ENCODE measurements at regions not wholly inside any gene's neighbourhood (a gene's known extent, or its start where the extent isn't known, plus 50 kb on each side); places are given as distances from the start of the nearest gene placed in this dataset.
"Not testable (repeated sequence)": the region's sequence is repeated elsewhere in the genome, so short reads cannot be mapped to it uniquely, and the experiment has no call there.

GRCh38 chr9:119903851-119904250 lies 534.6 kb upstream of the BRINP1 start:
- 46 to 67% (median 66%) methylated on average over 5 of the region's 5 CpGs for WGBS, 3 donors

GRCh38 chr9:119902611-119903010 lies 533.4 kb upstream of the BRINP1 start:
- no peaks in the 10 kb centered on the region for H3K27me3 ChIP-seq (ENCODE audit: control insufficient read depth in 3 of 3, insufficient read depth in 3 of 3, low read length in 3 of 3)
- H3K4me3 ChIP-seq (ENCODE audit: low read depth in 1 of 3, low read length in 3 of 3) = no peak overlapping the region
- no peak for FAIRE-seq

More at GRCh38 chr9:119903851-119904250, 534.6 kb upstream of the BRINP1 start:
- H3K9me3 ChIP-seq (ENCODE audit: control insufficient read depth in 2 of 2, insufficient read depth in 1 of 2, low read depth in 1 of 2, low read length in 1 of 2) = no peaks in the 10 kb centered on the region
- no peaks in the 10 kb centered on the region for H3K27me3 ChIP-seq (ENCODE audit: control insufficient read depth in 3 of 3, insufficient read depth in 3 of 3, low read length in 3 of 3)
- no peak for FAIRE-seq
- no peak overlapping the region for H3K27ac ChIP-seq (ENCODE audit: low read depth in 1 of 3, low read length in 2 of 3)
- DNase-seq = no peak
- no peak overlapping the region for H3K4me3 ChIP-seq (ENCODE audit: low read depth in 1 of 3, low read length in 3 of 3)
- H3K4me1 ChIP-seq (ENCODE audit: control insufficient read depth in 3 of 3, insufficient read depth in 2 of 3, low read depth in 1 of 3, low read length in 2 of 3) = no peaks in the 10 kb centered on the region
- no peaks in the 10 kb centered on the region for H3K36me3 ChIP-seq (ENCODE audit: control insufficient read depth in 3 of 3, insufficient read depth in 2 of 3, low read depth in 1 of 3, low read length in 3 of 3)

GRCh38 chr9:119898316-119898715 lies 529.1 kb upstream of the BRINP1 start:
- no peaks in the 10 kb centered on the region for H3K27me3 ChIP-seq (ENCODE audit: control insufficient read depth in 3 of 3, insufficient read depth in 3 of 3, low read length in 3 of 3)
- no peak overlapping the region for H3K27ac ChIP-seq (ENCODE audit: low read depth in 1 of 3, low read length in 2 of 3)
- no peaks in the 10 kb centered on the region for H3K36me3 ChIP-seq (ENCODE audit: control insufficient read depth in 3 of 3, insufficient read depth in 2 of 3, low read depth in 1 of 3, low read length in 3 of 3)
- FAIRE-seq = no peak
- H3K9me3 ChIP-seq (ENCODE audit: control insufficient read depth in 2 of 2, insufficient read depth in 1 of 2, low read depth in 1 of 2, low read length in 1 of 2) = no peaks in the 10 kb centered on the region
- no peak overlapping the region for H3K4me3 ChIP-seq (ENCODE audit: low read depth in 1 of 3, low read length in 3 of 3)
- no peaks in the 10 kb centered on the region for H3K4me1 ChIP-seq (ENCODE audit: control insufficient read depth in 3 of 3, insufficient read depth in 2 of 3, low read depth in 1 of 3, low read length in 2 of 3)
- DNase-seq = no peak

More at GRCh38 chr9:119902611-119903010, 533.4 kb upstream of the BRINP1 start:
- H3K36me3 ChIP-seq (ENCODE audit: control insufficient read depth in 3 of 3, insufficient read depth in 2 of 3, low read depth in 1 of 3, low read length in 3 of 3) = no peaks in the 10 kb centered on the region
- H3K9me3 ChIP-seq (ENCODE audit: control insufficient read depth in 2 of 2, insufficient read depth in 1 of 2, low read depth in 1 of 2, low read length in 1 of 2) = no peaks in the 10 kb centered on the region
- no peak for DNase-seq
- H3K27ac ChIP-seq (ENCODE audit: low read depth in 1 of 3, low read length in 2 of 3) = no peak overlapping the region
- WGBS, 3 donors = 43 to 60% (median 52%) methylated on average over 4 of the region's 4 CpGs
- H3K4me1 ChIP-seq (ENCODE audit: control insufficient read depth in 3 of 3, insufficient read depth in 2 of 3, low read depth in 1 of 3, low read length in 2 of 3) = no peaks in the 10 kb centered on the region

GRCh38 chr9:119884438-119884837 lies 515.2 kb upstream of the BRINP1 start:
- 53 to 71% (median 71%) methylated on average over 2 of the region's 2 CpGs for WGBS, 3 donors
- no peak overlapping the region for H3K4me3 ChIP-seq (ENCODE audit: low read depth in 1 of 3, low read length in 3 of 3)
- H3K36me3 ChIP-seq (ENCODE audit: control insufficient read depth in 3 of 3, insufficient read depth in 2 of 3, low read depth in 1 of 3, low read length in 3 of 3) = no peaks in the 10 kb centered on the region
- DNase-seq (no peak), FAIRE-seq (no peak)
- no peak overlapping the region for H3K27ac ChIP-seq (ENCODE audit: low read depth in 1 of 3, low read length in 2 of 3)
- no peaks in the 10 kb centered on the region for H3K27me3 ChIP-seq (ENCODE audit: control insufficient read depth in 3 of 3, insufficient read depth in 3 of 3, low read length in 3 of 3)
- H3K4me1 ChIP-seq (ENCODE audit: control insufficient read depth in 3 of 3, insufficient read depth in 2 of 3, low read depth in 1 of 3, low read length in 2 of 3) = no peaks in the 10 kb centered on the region
- H3K9me3 ChIP-seq (ENCODE audit: control insufficient read depth in 2 of 2, insufficient read depth in 1 of 2, low read depth in 1 of 2, low read length in 1 of 2) = no peaks in the 10 kb centered on the region

GRCh38 chr9:119881898-119882297 lies 512.7 kb upstream of the BRINP1 start:
- no peak overlapping the region for H3K27ac ChIP-seq (ENCODE audit: low read depth in 1 of 3, low read length in 2 of 3)
- no peaks in the 10 kb centered on the region for H3K4me1 ChIP-seq (ENCODE audit: control insufficient read depth in 3 of 3, insufficient read depth in 2 of 3, low read depth in 1 of 3, low read length in 2 of 3)
- H3K4me3 ChIP-seq (ENCODE audit: low read depth in 1 of 3, low read length in 3 of 3) = no peak overlapping the region
- no peaks in the 10 kb centered on the region for H3K27me3 ChIP-seq (ENCODE audit: control insufficient read depth in 3 of 3, insufficient read depth in 3 of 3, low read length in 3 of 3)
- no peaks in the 10 kb centered on the region for H3K9me3 ChIP-seq (ENCODE audit: control insufficient read depth in 2 of 2, insufficient read depth in 1 of 2, low read depth in 1 of 2, low read length in 1 of 2)
- WGBS, 3 donors = 51 to 71% (median 60%) methylated on average over 6 of the region's 6 CpGs
- DNase-seq (no peak), FAIRE-seq (no peak)
- H3K36me3 ChIP-seq (ENCODE audit: control insufficient read depth in 3 of 3, insufficient read depth in 2 of 3, low read depth in 1 of 3, low read length in 3 of 3) = no peaks in the 10 kb centered on the region

GRCh38 chr9:119880361-119880760 lies 511.1 kb upstream of the BRINP1 start:
- no peak overlapping the region for H3K4me3 ChIP-seq (ENCODE audit: low read depth in 1 of 3, low read length in 3 of 3)
- no peaks in the 10 kb centered on the region for H3K36me3 ChIP-seq (ENCODE audit: control insufficient read depth in 3 of 3, insufficient read depth in 2 of 3, low read depth in 1 of 3, low read length in 3 of 3)
- no peaks in the 10 kb centered on the region for H3K4me1 ChIP-seq (ENCODE audit: control insufficient read depth in 3 of 3, insufficient read depth in 2 of 3, low read depth in 1 of 3, low read length in 2 of 3)
- DNase-seq (no peak), FAIRE-seq (no peak)
- WGBS, 3 donors = 53 to 75% (median 61%) methylated on average over 3 of the region's 3 CpGs
- H3K9me3 ChIP-seq (ENCODE audit: control insufficient read depth in 2 of 2, insufficient read depth in 1 of 2, low read depth in 1 of 2, low read length in 1 of 2) = no peaks in the 10 kb centered on the region
- no peak overlapping the region for H3K27ac ChIP-seq (ENCODE audit: low read depth in 1 of 3, low read length in 2 of 3)
- no peaks in the 10 kb centered on the region for H3K27me3 ChIP-seq (ENCODE audit: control insufficient read depth in 3 of 3, insufficient read depth in 3 of 3, low read length in 3 of 3)

- Histone ChIP-seq H3K9me3 (ENCODE audit: control insufficient read depth in 2 of 2, insufficient read depth in 1 of 2, low read depth in 1 of 2, low read length in 1 of 2) (no peaks in the 10 kb centered on the region), H3K36me3 (ENCODE audit: control insufficient read depth in 3 of 3, insufficient read depth in 2 of 3, low read depth in 1 of 3, low read length in 3 of 3) (no peaks in the 10 kb centered on the region), H3K27me3 (ENCODE audit: control insufficient read depth in 3 of 3, insufficient read depth in 3 of 3, low read length in 3 of 3) (no peaks in the 10 kb centered on the region), H3K4me3 (ENCODE audit: low read depth in 1 of 3, low read length in 3 of 3) (no peak overlapping the region), H3K4me1 (ENCODE audit: control insufficient read depth in 3 of 3, insufficient read depth in 2 of 3, low read depth in 1 of 3, low read length in 2 of 3) (no peaks in the 10 kb centered on the region), H3K27ac (ENCODE audit: low read depth in 1 of 3, low read length in 2 of 3) (no peak overlapping the region)
- no peak for DNase-seq
- 74 to 78% (median 74%) methylated on average over 6 of the region's 6 CpGs for WGBS, 3 donors
- no peak for FAIRE-seq
Measured at GRCh38 chr9:119877306-119877705, 508.1 kb upstream of the BRINP1 start.

- Histone ChIP-seq H3K27me3 (ENCODE audit: control insufficient read depth in 3 of 3, insufficient read depth in 3 of 3, low read length in 3 of 3) (no peaks in the 10 kb centered on the region), H3K4me3 (ENCODE audit: low read depth in 1 of 3, low read length in 3 of 3) (no peak overlapping the region), H3K27ac (ENCODE audit: low read depth in 1 of 3, low read length in 2 of 3) (no peak overlapping the region), H3K9me3 (ENCODE audit: control insufficient read depth in 2 of 2, insufficient read depth in 1 of 2, low read depth in 1 of 2, low read length in 1 of 2) (no peaks in the 10 kb centered on the region), H3K4me1 (ENCODE audit: control insufficient read depth in 3 of 3, insufficient read depth in 2 of 3, low read depth in 1 of 3, low read length in 2 of 3) (no peaks in the 10 kb centered on the region), H3K36me3 (ENCODE audit: control insufficient read depth in 3 of 3, insufficient read depth in 2 of 3, low read depth in 1 of 3, low read length in 3 of 3) (no peaks in the 10 kb centered on the region)
- WGBS, 3 donors = 49 to 67% (median 57%) methylated on average over 3 of the region's 3 CpGs
- DNase-seq = no peak
- no peak for FAIRE-seq
Measured at GRCh38 chr9:119873877-119874276, 504.6 kb upstream of the BRINP1 start.

- H3K27me3 ChIP-seq (ENCODE audit: control insufficient read depth in 3 of 3, insufficient read depth in 3 of 3, low read length in 3 of 3); H3K4me1 ChIP-seq (ENCODE audit: control insufficient read depth in 3 of 3, insufficient read depth in 2 of 3, low read depth in 1 of 3, low read length in 2 of 3); H3K27ac ChIP-seq (ENCODE audit: low read depth in 1 of 3, low read length in 2 of 3); FAIRE-seq; H3K9me3 ChIP-seq (ENCODE audit: control insufficient read depth in 2 of 2, insufficient read depth in 1 of 2, low read depth in 1 of 2, low read length in 1 of 2); DNase-seq; H3K4me3 ChIP-seq (ENCODE audit: low read depth in 1 of 3, low read length in 3 of 3); H3K36me3 ChIP-seq (ENCODE audit: control insufficient read depth in 3 of 3, insufficient read depth in 2 of 3, low read depth in 1 of 3, low read length in 3 of 3): not testable (repeated sequence)
- WGBS, 3 donors = 93 to 94% (median 93%) methylated on average over 11 to 26 of the region's 26 CpGs
Measured at GRCh38 chr9:119870251-119870650, 501.0 kb upstream of the BRINP1 start.

Measured in small intestine (tissue), 7 donors.